Choroid plexus epithelial cell (primary cell): ENCODE measurements at regions not wholly inside any gene's neighbourhood (a gene's known extent, or its start where the extent isn't known, plus 50 kb on each side); places are given as distances from the start of the nearest gene placed in this dataset.
A peak's percentile ranks its signal among the peaks of the same experiment; 100 is the strongest.

Experiments used
- DNase-seq: peaks from one replicate; pipeline ENCODE4 v3.0.0-alpha.2; 2010; ENCODE audit warnings: low read depth
- H3K4me3 ChIP-seq: 2 replicates; pipeline ENCODE4 v1.5.1; 2011; ENCODE audit warnings: low read depth, mild to moderate bottlenecking, control low read depth, low read length, moderate library complexity
- TF ChIP-seq, protein P1 (sequence below): conservative IDR thresholded peaks from 2 replicates; pipeline ENCODE4 v1.5.1; 2011; ENCODE audit warnings: low read depth, mild to moderate bottlenecking, control low read depth, inconsistent platforms, low read length, moderate library complexity

GRCh38 chr9:89724659-89725058, 119.8 kb downstream of the GADD45G start:
- DNase-seq = no peak
- TF ChIP-seq, protein P1, sequence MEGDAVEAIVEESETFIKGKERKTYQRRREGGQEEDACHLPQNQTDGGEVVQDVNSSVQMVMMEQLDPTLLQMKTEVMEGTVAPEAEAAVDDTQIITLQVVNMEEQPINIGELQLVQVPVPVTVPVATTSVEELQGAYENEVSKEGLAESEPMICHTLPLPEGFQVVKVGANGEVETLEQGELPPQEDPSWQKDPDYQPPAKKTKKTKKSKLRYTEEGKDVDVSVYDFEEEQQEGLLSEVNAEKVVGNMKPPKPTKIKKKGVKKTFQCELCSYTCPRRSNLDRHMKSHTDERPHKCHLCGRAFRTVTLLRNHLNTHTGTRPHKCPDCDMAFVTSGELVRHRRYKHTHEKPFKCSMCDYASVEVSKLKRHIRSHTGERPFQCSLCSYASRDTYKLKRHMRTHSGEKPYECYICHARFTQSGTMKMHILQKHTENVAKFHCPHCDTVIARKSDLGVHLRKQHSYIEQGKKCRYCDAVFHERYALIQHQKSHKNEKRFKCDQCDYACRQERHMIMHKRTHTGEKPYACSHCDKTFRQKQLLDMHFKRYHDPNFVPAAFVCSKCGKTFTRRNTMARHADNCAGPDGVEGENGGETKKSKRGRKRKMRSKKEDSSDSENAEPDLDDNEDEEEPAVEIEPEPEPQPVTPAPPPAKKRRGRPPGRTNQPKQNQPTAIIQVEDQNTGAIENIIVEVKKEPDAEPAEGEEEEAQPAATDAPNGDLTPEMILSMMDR = no peak
- no peak overlapping the region for H3K4me3 ChIP-seq

- TF ChIP-seq, protein P1 = no peak
- DNase-seq = no peak
Measured at GRCh38 chr9:89725271-89725670, 120.5 kb downstream of the GADD45G start.

DNA sequence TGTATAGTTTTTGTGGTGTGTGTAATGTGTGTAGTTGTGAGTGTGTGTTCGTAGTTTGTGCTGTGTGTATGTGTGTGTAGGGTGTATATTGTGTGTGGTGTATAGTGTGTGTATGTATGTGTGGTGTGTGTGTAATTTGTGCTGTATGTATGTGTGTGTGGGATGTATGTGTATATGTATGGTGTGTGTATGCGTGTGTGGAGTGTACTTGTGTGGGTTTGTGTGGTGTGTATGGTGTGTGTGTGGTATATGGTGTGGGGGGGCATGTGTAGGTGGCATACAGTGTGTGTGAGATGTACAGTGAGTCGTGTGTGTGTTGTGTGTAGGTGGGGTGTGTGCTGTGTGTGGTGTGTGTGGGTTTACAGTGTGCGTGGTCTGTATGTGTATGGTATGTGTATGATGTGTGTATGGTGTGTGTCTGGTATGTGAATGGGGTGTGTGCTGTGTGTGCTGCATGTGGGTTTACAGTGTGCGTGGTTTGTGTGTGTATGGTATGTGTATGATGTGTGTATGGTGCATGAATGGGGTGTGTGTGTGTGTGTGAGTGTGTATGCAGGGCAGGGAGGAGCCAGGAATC, 125.2 kb downstream of the GADD45G start:
- H3K4me3 ChIP-seq = no peak overlapping the region
- DNase-seq = no peak
- TF ChIP-seq, protein P1 = no peak

More at GRCh38 chr9:89725271-89725670, 120.5 kb downstream of the GADD45G start:
- no peak overlapping the region for H3K4me3 ChIP-seq

GRCh38 chr9:89730715-89731114, 125.9 kb downstream of the GADD45G start:
- H3K4me3 ChIP-seq = no peak overlapping the region
- TF ChIP-seq, protein P1 = no peak
- no peak for DNase-seq

DNA sequence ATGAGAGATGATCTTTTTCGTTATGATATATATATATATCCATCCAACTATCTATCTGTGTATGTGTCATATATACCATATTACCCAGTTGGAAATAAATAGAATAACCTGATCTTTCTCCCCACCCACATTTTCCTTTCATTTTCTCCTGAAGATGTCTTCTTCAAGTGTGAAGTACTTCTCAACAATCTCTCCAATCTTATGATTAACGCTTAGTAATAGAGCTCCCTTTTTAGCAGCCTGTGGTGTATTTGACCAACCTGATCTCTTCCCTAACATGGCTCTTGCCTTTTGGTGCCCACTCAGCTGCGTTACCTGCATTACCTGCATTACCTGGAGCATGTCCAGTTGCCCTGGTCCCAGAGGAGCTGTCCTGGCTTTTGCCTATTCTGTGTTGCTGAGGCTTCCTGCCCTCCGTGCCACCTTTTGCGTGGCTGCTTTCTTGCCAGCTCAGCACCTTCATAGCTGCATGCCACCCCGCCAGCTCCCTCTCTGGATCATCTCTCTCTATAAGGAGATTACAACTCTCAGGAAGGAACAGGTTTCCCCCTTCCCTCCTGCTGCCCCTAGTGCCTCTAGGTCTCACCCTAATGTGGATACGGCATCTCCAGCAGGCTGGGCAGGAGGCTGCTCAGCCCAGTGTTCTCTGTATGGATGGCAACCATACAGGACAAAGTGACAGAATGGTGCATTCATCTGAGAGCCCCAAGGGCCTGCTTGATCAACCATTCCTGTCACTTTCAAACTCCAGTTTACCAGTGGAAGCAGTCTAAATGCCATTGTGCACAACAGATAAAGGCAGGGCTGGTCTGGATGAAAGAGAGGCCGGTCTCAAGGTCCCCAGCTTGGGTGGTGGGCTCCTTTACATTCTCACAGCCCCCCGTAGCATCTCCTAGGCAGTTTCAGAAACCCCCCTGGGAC, 126.7 kb downstream of the GADD45G start:
- TF ChIP-seq, protein P1 = no peak

GRCh38 chr9:89732295-89732938, 127.6 kb downstream of the GADD45G start:
- no peak overlapping the region for H3K4me3 ChIP-seq
- TF ChIP-seq, protein P1 = no peak
- peak; percentile 13 for DNase-seq

More for the DNA sequence above, 126.7 kb downstream of the GADD45G start:
- H3K4me3 ChIP-seq = no peak overlapping the region
- no peak for DNase-seq
